ENCODE measurements at regions not wholly inside any gene's neighbourhood (a gene's known extent, or its start where the extent isn't known, plus 50 kb on each side); places are given as distances from the start of the nearest gene placed in this dataset.

DNA sequence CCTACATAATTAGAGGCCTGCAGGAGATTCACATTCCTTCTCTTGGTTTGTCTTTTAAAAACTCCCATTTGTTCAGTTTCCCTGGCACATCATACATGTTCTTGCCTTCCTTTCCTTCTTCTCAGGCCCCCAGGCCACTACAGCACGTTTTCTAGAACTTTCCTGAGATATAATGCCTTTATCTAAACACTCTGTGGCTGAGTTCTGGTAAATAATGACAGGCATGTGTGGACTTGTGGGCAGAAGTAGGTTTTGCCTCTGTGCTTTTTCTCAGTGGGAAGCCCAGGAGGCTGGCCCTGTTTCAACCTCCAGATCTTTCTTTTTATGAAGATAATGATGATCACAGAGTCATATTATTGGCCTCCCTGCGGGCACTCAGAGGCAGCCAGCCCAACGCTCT, 117.2 kb downstream of the TMX1 start:
- no peak for TF ChIP-seq POLR2A (IDR thresholded peaks at IDR 0.05)
- TF ChIP-seq, protein P1, sequence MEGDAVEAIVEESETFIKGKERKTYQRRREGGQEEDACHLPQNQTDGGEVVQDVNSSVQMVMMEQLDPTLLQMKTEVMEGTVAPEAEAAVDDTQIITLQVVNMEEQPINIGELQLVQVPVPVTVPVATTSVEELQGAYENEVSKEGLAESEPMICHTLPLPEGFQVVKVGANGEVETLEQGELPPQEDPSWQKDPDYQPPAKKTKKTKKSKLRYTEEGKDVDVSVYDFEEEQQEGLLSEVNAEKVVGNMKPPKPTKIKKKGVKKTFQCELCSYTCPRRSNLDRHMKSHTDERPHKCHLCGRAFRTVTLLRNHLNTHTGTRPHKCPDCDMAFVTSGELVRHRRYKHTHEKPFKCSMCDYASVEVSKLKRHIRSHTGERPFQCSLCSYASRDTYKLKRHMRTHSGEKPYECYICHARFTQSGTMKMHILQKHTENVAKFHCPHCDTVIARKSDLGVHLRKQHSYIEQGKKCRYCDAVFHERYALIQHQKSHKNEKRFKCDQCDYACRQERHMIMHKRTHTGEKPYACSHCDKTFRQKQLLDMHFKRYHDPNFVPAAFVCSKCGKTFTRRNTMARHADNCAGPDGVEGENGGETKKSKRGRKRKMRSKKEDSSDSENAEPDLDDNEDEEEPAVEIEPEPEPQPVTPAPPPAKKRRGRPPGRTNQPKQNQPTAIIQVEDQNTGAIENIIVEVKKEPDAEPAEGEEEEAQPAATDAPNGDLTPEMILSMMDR (IDR thresholded peaks at IDR 0.05 in 4 of 5, conservative IDR thresholded peaks at IDR 0.05 in 1 of 5) = no peak

All from gastrocnemius medialis (tissue), 4 donors.